CD4-positive, alpha-beta T cell treated with Interleukin-2 at 100 ng/mL for 4 hours (primary cell): ENCODE measurements at regions not wholly inside any gene's neighbourhood (a gene's known extent, or its start where the extent isn't known, plus 50 kb on each side); places are given as distances from the start of the nearest gene placed in this dataset.
"Not testable (repeated sequence)": the region's sequence is repeated elsewhere in the genome, so short reads cannot be mapped to it uniquely, and the experiment has no call there.

Experiments
- DNase-seq: peaks from one replicate; pipeline ENCODE4 v3.0.0-alpha.2; 2020; ENCODE audit warnings: low spot score

DNA sequence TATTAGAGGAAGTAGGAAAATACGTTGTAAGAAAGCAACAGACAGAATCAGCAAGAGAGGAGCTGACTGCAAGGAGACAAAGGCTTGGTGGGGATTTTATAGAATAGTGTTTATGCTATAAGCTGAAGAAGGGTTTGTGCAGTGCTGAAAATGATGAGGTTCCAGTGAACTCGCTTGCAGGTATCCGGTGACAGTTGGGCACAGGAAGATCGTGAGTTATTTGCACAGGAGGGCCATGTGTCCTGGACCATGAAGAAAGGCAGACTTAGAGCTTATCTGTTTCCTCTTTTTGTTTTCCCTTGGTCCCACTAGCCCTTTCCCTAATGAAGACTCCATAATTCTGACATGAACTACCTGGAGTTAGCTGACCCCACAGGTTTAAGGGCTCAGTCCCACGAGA lies 61.4 kb downstream of the NXNL2 start:
- DNase-seq = no peak

DNA sequence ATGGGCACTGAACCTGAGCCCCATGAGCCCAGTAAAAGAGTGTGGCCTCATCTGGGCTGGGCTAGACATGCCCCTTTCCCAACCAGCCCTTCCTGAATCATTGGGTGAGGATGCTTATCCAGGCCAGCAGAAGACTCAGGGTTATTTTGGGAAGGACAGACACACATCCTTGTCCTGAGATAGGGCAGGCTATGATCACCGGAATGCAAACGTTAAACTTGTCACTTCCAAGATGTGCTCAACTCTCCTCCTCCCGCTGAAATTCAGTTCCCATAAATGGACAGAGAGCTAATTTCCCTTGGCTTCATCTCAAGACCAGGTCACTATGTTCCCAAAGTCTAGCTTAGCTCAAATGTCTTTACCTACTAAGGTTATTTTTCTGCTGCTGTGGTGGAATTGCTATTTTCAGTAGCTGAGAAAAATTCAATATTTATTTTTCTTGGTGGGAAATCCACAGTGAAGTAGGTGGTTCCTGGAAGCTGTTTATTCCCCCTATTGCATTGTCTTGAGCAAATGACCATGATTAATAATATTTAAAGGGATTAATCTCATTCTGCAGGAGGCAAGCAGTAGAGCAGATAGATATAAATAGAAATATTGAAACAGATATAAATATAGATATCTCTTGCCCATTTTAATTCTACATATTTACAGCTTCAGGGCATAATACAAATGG lies 70.0 kb downstream of the NXNL2 start:
- DNase-seq = no peak

DNA sequence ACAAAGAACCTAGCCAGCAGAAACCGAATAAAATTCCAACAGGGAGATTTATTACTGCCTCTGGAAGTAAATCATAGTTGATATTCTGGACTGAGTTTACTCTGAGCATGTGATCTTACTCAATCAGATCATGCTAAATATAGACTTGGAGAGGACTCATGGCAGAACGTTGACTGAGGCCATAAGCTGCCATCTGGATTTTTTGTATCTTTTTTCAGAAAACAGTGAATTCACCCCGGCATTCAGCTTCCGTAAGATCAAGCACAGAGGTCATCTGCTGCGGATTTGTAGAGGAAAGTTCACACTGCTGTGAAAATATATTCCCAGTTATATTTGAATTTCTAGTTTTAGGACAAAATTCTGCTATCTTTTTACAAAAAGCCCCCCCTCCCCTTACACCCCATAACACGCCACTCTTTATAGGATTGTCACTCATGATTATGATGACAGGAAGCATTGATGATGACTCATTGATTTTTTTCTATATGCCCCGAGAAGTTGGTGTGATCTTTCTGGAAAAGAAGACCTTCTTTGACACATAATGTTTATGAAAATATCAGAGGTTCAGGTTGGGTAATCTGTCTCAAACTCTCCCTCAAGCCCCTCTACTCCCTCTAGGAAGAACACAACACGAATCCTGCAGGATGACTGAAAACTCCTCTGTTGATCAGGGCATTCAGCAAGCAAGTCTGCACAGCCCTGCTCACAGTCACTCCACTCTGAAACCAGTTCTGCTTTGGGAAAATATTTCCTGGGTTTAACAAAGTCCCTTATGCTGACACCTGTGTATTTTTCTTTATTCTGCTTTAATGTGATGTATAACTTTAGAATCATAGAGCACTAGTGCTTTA lies 70.8 kb downstream of the NXNL2 start:
- no peak for DNase-seq

DNA sequence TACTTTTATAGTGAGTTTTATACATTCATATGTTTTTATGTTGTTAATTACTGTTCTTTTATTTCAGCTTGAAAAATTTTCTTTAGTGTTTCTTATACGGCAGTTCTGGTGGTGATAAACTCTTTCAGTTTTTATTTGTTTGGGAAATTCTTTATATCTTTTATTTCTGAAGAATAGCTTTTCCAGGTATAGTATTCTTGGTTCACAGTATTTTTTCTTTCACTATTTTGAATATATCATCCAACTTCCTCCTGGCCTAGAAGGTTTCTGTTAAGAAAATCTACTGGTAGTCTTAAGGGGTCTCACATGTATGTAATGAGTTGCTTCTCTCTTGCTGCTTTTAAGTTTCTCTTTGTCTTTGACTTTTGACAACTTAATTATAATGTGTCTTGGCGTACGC lies 79.4 kb downstream of the NXNL2 start:
- DNase-seq = no peak

DNA sequence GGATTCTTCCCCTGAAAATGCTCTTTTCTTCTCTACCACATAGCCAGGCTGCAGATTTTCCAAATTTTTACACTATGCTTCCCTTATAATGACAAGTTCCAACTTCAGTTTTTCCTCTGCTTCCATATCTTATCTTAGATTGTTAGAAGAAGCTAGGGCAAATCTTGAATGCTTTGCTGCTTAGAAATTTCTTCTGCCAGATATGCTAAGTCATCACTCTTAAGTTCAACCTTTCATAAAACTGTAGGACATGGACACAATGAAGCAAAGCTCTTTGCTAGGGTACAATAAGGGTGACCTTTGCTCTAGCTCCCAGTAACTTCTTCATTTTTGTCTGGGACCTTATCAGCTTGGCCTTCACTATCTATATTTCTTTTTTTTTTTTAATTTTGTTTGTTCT lies 88.7 kb downstream of the NXNL2 start:
- DNase-seq = no peak

DNA sequence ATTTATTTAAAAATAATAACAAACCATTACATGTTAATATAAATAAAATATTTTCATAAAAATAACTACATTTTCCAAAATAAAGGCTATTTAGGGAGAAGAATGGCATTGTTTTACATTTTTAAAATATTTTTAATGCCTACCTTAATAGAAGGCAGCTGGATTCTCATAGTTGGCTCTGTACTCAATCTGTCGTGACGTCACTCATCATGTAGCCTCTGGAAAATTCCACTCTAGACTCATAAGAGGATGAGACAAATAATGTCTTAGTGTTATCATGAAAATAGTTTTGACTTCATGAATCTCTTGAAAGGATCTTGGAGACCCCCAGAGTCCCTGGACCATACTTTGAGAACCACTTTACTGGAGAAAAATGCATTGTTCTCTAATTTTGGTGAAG lies 93.1 kb downstream of the NXNL2 start:
- no peak for DNase-seq

DNA sequence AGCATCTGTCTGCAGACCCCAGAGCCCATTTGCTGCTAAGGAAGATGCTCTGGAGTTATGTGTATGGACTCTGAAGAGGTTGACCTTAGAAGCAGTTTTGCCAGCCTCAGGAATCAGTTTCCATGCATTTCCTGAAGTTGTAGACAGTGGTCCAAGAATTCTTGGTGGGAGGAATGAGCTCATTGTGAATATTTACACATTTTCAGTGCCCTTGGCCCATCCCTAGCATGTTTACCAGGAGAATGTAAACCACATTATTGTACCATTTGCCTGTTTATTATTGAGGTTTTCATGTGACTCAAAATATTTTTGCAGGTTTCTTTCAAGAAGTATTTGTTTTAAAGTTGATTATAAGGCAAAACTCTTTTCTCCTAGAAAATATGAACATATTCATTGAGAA lies 93.8 kb downstream of the NXNL2 start:
- no peak for DNase-seq

DNA sequence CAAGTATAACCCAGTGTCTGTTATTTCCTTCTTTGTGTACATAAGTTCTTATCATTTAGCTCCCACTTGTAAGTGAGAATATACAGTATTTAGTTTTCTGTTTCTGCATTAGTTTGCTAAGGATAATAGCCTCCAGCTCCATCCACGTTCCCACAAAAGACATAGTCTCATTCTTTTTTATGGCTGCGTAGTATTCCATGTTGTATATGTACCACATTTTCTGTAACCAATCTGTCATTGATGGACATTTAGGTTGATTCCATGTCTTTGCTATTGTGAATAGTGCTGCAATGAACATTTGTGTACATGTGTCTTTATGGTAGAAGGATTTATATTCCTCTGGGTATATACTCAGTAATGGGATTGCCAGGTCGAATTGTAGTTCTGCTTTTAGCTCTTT lies 95.6 kb downstream of the NXNL2 start:
- not testable (repeated sequence) for DNase-seq

DNA sequence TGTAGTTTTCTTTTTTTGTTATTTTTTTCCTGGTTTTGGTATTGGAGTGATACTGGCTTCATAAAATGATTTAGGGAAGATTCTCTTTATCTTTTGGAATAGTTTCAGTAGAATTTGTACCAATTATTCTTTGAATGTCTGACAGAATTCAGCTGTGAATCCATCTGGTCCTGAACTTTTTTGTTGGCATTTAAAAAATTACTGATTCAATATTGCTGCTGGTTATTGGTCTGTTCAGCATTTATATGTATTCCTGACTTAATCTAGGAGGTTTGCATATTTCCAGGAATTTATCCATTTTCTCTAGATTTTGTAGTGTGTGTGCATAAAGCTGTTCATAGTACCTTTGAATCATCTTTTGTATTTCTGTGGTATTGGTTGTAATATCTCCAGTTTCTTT lies 100.2 kb downstream of the NXNL2 start:
- DNase-seq = no peak

DNA sequence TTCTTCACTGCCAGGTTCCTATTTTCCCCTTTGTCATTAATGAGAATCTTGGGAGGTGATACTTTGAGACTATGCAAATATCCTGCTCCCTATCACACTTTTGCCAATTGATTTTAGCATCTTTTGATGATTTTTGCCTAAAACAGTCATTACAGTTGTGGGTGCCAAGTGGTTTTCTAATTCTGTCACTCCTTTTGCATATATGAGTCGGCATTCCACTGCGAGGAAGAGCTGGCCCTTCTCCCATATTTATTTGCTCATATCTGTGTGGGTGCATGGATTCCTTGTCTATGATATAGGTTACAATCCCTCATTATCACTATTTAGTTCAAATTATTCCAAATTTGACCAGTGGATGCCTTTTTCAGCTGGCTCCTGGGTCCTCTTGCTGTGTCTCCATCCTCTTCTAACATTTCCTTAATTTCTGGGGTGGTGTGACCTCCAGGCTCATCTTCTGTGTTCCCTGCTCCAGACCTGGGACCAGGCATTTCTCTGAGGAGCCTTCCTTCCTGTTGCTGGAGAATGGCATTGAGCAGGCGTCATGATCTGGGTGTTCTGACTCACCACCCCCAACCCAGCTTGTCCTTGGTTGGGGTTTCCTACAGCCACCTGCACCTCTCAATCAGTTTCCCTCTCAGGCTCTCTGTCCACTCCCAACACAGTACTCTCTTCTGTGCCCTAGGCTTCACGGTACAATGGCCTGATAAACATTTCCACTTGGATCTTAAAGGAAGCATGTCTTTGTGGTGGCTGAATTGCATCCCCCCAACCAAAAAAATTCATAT lies 106.7 kb downstream of the NXNL2 start:
- DNase-seq = no peak

DNA sequence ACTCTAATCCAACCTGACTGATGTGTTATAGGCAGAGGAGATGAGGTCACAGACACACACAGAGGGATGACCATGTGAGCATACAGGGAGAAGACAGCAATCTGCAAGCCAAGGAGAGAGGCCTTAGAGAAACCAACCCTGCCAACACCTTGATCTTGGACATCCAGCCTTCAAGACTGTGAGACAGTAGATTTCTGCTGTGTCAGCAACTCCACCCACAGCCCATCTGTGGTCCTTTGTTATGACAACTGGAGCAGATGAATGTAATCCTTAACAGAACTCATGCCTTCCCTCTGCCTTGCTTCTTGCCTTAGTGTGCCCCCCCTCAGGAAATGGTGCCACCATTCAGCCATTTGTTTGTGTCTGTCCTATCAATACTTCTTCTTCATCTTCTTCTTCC lies 107.4 kb downstream of the NXNL2 start:
- no peak for DNase-seq

DNA sequence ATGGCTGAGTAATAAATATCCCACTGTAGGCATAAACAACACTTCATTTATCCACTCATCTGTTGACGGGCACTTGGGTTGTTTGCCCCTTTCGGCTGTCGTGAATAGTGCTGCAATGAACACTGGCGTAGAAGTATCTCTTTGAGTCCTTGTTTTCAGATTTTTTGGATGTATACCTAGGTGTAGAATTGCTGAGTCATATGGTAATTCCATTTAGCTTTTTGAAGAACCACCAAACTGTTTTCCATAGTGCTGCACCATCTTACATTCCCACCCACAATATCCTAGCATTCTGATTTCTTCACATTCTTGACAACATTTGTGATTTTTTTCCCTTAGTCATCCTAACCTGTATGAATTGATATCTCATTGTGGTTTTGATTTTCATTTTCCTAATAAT lies 109.0 kb downstream of the NXNL2 start:
- DNase-seq = no peak

DNA sequence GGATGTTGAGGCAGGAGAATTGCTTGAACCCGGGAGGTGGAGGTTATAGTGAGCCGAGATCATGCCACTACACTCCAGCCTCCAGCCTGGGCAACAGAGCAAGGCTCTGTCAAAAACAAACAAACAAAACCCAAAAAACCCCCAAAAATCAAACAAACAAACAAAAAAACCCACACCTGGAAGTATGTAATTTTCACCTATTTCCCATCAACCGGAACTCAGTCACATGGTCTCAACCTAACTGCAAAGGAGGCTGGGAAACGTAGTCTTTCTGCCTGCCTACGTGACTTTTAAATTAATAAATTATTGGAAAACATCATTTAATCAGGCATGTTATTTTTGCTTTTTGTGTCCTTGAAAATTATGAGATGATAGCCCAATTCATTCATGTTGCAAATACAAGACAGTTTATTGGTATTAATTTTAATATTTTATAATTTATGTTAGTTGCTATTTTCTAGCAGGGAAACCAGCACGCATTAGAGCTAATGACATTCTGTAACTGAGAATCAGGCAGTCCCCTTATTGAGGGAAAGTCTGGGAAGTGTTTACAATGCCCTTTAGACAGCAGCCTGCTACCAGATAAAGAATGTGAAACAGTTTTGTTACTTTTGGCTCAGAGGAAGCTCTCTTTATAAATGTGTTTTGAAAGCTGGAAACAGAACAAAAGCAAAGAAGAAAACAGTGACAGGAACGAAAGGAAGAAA lies 110.3 kb downstream of the NXNL2 start:
- DNase-seq = no peak

DNA sequence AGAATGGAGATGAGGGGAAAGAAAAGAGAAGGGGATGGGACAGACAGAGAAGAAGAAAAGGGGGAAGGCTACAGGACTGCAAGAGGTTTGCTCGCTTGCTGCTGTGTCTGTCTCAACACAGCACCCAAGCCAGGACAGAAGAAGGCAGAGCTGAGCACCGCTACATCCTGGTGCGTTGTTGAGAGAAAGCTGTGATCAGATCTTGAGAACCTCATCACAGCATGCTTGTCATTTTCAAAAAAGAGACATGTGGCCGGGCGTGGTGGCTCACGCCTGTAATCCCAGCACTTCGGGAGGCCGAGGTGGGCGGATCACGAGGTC lies 110.9 kb downstream of the NXNL2 start:
- DNase-seq = no peak

DNA sequence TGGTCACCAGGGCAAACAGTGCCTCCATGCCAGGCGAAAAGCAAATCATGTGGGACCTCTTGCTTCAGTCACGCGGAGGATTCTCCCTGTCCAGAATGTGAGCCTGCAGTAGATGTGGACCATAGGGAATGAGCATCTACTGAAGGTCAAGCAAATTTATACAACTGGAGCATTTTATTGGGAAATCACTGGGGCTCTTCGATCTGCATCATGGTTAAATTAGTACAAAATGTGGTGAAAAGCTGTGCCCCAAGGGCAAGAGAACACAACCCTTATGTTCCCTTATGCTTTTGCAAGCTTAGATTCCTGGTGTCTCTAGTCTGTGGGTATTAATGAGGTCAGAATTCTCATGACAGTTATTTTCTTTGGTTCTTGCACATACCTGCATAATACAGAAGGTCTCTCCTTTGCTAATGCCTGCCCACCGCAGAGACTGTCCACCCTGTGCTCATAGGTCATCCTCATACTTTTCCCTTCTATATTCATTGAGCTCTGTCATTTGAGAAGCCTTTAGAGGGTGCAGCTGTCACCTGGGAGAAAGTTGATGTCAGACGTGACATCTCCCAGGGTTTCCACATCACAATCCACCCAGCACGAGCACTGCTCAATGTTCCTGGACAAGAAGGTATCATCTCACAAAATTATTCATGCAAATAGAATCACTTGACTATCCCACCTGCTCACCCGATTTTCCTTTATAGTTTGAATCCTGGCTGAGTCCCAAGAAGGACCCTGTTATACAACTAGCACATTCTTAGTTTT lies 111.7 kb downstream of the NXNL2 start:
- DNase-seq = no peak

DNA sequence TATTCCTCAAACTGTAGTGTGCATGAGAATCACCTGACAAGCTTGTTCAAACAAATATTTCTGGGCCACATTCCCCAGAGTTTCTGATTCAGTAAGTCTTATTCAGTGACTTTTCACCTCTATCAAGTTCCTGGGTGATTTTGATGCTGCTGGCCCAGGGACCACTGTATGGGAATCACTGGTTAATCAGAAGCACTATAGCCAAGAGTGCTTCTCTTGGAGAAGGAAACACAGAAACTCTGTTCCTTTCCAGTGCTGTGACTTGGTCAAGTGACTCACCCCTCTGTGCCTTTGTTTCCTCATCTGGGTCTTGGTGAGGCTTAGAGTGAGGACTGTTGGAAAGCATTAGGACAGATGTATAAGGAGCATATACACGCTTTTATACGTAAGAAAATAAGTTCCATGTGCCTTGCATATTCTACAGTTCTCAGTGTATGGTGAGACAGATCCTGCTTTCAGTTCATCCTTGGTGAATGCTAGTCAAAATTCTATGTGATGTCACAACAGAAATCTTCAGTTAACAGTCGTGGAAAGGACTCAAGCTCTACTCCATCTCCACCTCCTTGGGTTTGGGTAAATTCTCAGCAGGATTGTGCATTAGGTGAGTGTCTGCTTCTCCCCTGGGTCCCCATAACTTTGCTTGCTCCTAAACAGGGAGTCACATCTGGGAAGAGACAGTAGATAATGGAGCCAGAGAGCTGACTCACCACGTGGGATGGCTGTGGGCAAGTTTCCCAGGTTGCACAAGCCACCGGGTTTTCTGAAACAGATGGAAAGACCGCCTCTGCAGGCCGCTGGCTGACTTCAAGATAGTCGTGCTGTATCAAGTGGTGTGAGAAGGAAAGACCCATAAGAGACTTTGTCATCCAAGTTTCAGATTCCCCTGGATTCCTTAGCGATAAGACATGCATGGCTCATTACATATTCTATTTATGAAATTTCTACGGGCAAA lies 117.0 kb downstream of the NXNL2 start:
- DNase-seq = no peak

DNA sequence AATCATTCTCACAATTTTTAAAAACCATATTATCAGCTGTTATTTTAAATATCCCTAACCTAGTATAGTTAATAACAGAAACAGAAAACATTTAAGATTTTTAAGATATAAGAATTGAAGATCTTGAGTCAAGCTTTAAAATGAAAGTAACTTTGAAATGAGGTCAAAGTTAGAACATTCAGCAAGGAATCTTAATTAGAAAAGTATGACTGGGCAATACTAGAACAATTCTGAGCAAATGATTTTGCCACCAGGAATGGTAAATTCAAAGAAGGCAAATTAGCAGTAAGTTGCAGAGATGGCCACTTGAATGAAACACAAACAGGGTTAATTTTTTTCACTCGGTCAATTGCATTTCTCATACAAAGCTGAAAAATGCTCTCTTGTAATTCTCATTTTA lies 117.9 kb downstream of the NXNL2 start:
- no peak for DNase-seq

DNA sequence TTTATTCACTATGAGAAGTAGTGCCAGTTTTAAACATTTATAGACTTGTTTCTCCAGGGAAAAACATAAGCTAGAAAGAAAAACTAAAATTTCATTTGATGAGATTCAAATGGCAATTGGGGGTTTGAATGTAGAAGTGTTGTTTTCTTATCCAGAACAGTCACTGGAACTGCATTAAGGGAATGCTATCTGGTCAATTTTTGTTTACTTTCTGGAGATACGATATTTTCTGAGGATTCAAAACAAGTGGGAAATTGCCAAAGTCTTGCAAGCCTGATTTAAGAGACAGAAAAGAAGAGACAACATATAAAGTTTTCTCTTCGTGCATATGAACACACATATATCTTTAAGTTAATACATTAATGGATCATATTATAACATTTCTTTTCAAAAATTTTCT lies 118.4 kb downstream of the NXNL2 start:
- no peak for DNase-seq

DNA sequence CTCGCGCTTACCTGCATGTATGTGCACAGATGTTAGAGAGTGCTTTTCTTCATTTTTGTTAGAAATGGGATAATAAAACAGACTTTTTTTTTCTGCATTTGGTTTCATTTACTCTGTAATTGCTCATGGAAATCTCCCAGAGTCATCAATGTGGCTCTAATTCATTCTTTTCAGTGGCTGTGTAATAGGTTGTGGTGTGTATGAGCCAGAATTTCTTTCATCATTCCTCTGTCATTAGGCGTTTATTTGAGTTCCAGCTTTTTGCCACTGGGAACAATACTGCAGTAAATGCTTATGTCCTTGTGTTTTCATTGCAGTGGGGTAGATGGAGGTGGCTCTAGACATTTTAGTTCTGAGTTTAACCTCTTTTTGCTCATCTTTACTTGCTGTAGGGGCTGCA lies 118.9 kb downstream of the NXNL2 start:
- no peak for DNase-seq

DNA sequence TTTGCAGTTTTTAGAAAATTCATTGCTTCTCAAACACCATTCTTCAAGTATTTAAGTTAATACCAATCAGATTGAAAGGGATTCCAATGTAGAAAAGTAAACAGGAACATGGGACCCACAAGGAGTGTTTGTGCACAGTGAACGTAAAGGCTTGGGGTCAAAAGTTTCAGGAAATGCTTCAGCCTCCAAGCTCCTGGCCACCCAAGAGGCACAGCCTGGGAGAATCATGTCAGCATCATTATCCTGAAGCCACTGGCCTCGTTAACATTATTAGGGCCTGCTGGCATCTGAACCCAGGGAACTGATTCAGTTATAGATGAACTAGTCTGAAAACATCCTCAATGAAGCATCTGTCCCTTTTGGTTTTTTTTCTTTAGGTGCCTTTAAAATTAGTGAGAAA lies 122.9 kb downstream of the NXNL2 start:
- DNase-seq = no peak
